CD4-positive, alpha-beta T cell (primary cell): ENCODE measurements at regions not wholly inside any gene's neighbourhood (a gene's known extent, or its start where the extent isn't known, plus 50 kb on each side); places are given as distances from the start of the nearest gene placed in this dataset.

Source experiments
- ATAC-seq: fragments of 200-7000 bp; cut with Tn5 transposase; one replicate; pipeline ENCODE4 v1.10.0; 2022; ENCODE audit warnings: mild to moderate bottlenecking; ENCODE audit not compliant: poor library complexity
- CTCF ChIA-PET: fragments of 350-600 bp; sonication (Branson Sonifier 250); formaldehyde crosslinking; loops from one replicate; lab custom pipeline; 2021; ENCODE audit warnings: antibody characterized with exemption, inconsistent platforms; lab: Charles Lee
- POLR2A ChIA-PET: fragments of 350-600 bp; sonication (Branson Sonifier 250); formaldehyde crosslinking; loops from one replicate; lab custom pipeline; 2021; ENCODE audit warnings: antibody characterized with exemption, inconsistent platforms; lab: Charles Lee
- DNase-seq, 14 experiments: peaks; one replicate each; pipeline ENCODE4 v3.0.0-alpha.2; 2013 to 2020; ENCODE audit warnings: mixed read lengths in 2 of 14
- H3K27ac ChIP-seq, 2 donors: one replicate each; pipeline versions ENCODE4 v1.5.1 to v1.7.0; 2013; ENCODE audit warnings: low read length in 2 of 2, low read depth in 1 of 2, mild to moderate bottlenecking in 1 of 2
- H3K27me3 ChIP-seq, 2 experiments: 1 replicate in 1 of 2; 2 replicates in 1 of 2; pipeline versions ENCODE4 v1.6.1 to v1.7.0; 2013; ENCODE audit warnings: low read length in 2 of 2, control low read depth in 1 of 2, mild to moderate bottlenecking in 1 of 2, moderate library complexity in 1 of 2; ENCODE audit not compliant: insufficient read depth in 2 of 2, control insufficient read depth in 1 of 2
- H3K36me3 ChIP-seq: one replicate; pipeline ENCODE4 v1.6.1; 2013; ENCODE audit warnings: low read length, control low read depth; ENCODE audit not compliant: insufficient read depth
- H3K4me1 ChIP-seq: one replicate; pipeline ENCODE4 v1.6.1; 2013; ENCODE audit warnings: low read length, control low read depth; ENCODE audit not compliant: insufficient read depth
- H3K4me3 ChIP-seq: one replicate; pipeline ENCODE4 v1.5.1; 2013; ENCODE audit warnings: mild to moderate bottlenecking, low read length, moderate library complexity
- H3K9me3 ChIP-seq, 2 experiments: 1 replicate in 1 of 2; 2 replicates in 1 of 2; pipeline versions ENCODE4 v1.6.1 to v1.7.0; 2013; ENCODE audit warnings: low read length in 2 of 2, mild to moderate bottlenecking in 2 of 2, control low read depth in 1 of 2, moderate library complexity in 1 of 2; ENCODE audit not compliant: control insufficient read depth in 1 of 2, insufficient read depth in 1 of 2
- H3K27ac Mint-ChIP-seq: one replicate; pipeline ENCODE4 v1.8.0; 2020; ENCODE audit warnings: mixed read lengths
- H3K27me3 Mint-ChIP-seq: one replicate; pipeline ENCODE4 v1.8.0; 2021; ENCODE audit warnings: mixed read lengths
- H3K36me3 Mint-ChIP-seq: one replicate; pipeline ENCODE4 v1.8.0; 2021; ENCODE audit warnings: low read depth, mixed read lengths
- H3K4me1 Mint-ChIP-seq: one replicate; pipeline ENCODE4 v1.8.0; 2021; ENCODE audit warnings: low read depth, mixed read lengths
- H3K4me3 Mint-ChIP-seq: one replicate; pipeline ENCODE4 v1.8.0; 2020; ENCODE audit warnings: mild to moderate bottlenecking, mixed read lengths
- H3K9me3 Mint-ChIP-seq: one replicate; pipeline ENCODE4 v1.8.0; 2020; ENCODE audit warnings: mixed read lengths
- intact Hi-C, 2 experiments: fragments of 100-400 bp; cut with DNase I in 1 of 2; cut with micrococcal nuclease in 1 of 2; formaldehyde crosslinking; loops; one replicate each; pipeline versions ENCODE4 v1.15.1 to v1.9.0; 2023 to 2025; cut with DNase I, micrococcal nuclease
- TF ChIP-seq, protein P1 (sequence below): fragments of 200-600 bp; IDR thresholded peaks from one replicate; pipeline ENCODE4 v1.8.0; 2022; ENCODE audit warnings: antibody characterized with exemption, mild to moderate bottlenecking

DNA sequence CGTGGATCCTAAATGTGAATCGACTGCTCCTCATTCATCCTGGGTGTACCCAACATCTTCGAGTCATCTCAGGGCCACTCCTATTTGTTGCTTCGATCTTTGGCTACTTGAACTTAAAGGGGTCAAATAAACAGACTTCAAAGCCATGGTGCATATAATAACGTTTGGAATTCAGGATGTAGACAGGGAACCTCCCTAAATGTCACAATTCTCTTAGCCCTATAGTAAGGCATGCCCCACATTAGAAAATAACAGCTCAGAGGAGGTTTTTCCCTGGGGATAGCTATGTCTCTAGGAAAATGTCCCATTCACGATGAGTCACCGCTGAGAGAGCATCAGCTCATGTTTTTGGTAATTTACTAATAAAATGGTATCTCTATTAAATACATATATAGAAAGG, 54.8 kb upstream of the BMP6 start:
- DNase-seq, result no peak
- no peak overlapping the region for H3K27ac Mint-ChIP-seq
- ATAC-seq, result no peak
- no peaks in the 10 kb centered on the region for H3K36me3 ChIP-seq
- POLR2A ChIA-PET, result no interaction called here
- H3K27me3 Mint-ChIP-seq, result peaks cover 26% of the 10 kb centered on the region
- no peaks in the 10 kb centered on the region for H3K36me3 Mint-ChIP-seq
- CTCF ChIA-PET, result no interaction called here
- H3K27me3 ChIP-seq, result peaks cover 3 to 5% of the 10 kb centered on the region in 2 experiments
- TF ChIP-seq, protein P1, sequence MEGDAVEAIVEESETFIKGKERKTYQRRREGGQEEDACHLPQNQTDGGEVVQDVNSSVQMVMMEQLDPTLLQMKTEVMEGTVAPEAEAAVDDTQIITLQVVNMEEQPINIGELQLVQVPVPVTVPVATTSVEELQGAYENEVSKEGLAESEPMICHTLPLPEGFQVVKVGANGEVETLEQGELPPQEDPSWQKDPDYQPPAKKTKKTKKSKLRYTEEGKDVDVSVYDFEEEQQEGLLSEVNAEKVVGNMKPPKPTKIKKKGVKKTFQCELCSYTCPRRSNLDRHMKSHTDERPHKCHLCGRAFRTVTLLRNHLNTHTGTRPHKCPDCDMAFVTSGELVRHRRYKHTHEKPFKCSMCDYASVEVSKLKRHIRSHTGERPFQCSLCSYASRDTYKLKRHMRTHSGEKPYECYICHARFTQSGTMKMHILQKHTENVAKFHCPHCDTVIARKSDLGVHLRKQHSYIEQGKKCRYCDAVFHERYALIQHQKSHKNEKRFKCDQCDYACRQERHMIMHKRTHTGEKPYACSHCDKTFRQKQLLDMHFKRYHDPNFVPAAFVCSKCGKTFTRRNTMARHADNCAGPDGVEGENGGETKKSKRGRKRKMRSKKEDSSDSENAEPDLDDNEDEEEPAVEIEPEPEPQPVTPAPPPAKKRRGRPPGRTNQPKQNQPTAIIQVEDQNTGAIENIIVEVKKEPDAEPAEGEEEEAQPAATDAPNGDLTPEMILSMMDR, result no peak
- no peaks in the 10 kb centered on the region for H3K4me1 ChIP-seq
- H3K4me3 ChIP-seq, result no peak overlapping the region
- H3K27ac ChIP-seq, result no peak overlapping the region
- H3K4me1 Mint-ChIP-seq, result no peaks in the 10 kb centered on the region
- no peak overlapping the region for H3K4me3 Mint-ChIP-seq
- no peaks in the 10 kb centered on the region for H3K9me3 ChIP-seq
- no peaks in the 10 kb centered on the region for H3K9me3 Mint-ChIP-seq
- intact Hi-C loops, result no loop called here

DNA sequence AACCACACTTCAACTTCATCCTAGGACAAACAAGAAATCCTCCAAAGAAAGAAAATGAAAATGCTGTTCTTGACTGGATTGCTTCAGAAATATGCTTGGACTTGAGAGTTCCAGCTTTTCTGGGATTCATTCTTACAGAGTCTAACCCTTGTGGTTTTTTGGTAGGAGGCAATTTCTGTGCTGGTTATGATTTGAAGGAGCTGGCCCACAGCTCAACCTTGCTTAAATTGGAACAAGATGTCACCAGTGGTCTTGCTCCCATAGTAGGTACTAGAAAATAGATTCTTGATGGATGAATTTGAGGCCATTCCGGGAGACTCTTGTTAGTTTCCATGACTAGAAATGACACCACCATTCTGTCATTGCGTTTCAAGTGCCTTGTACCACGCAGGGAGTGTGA, 54.3 kb upstream of the BMP6 start:
- Histone ChIP-seq H3K4me3 (no peak overlapping the region), H3K27ac (no peak overlapping the region), H3K36me3 (no peaks in the 10 kb centered on the region), H3K27me3 (peaks cover 3 to 5% of the 10 kb centered on the region in 2 experiments), H3K9me3 (no peaks in the 10 kb centered on the region), H3K4me1 (no peaks in the 10 kb centered on the region)
- H3K27ac Mint-ChIP-seq, result no peak overlapping the region
- peaks cover 26% of the 10 kb centered on the region for H3K27me3 Mint-ChIP-seq
- DNase-seq, result no peak
- intact Hi-C loops, result no loop called here
- ATAC-seq, result no peak
- ChIA-PET POLR2A (no interaction called here), CTCF (no interaction called here)
- no peak overlapping the region for H3K4me3 Mint-ChIP-seq
- H3K9me3 Mint-ChIP-seq, result no peaks in the 10 kb centered on the region
- H3K4me1 Mint-ChIP-seq, result no peaks in the 10 kb centered on the region
- H3K36me3 Mint-ChIP-seq, result no peaks in the 10 kb centered on the region
- TF ChIP-seq, protein P1, result no peak

DNA sequence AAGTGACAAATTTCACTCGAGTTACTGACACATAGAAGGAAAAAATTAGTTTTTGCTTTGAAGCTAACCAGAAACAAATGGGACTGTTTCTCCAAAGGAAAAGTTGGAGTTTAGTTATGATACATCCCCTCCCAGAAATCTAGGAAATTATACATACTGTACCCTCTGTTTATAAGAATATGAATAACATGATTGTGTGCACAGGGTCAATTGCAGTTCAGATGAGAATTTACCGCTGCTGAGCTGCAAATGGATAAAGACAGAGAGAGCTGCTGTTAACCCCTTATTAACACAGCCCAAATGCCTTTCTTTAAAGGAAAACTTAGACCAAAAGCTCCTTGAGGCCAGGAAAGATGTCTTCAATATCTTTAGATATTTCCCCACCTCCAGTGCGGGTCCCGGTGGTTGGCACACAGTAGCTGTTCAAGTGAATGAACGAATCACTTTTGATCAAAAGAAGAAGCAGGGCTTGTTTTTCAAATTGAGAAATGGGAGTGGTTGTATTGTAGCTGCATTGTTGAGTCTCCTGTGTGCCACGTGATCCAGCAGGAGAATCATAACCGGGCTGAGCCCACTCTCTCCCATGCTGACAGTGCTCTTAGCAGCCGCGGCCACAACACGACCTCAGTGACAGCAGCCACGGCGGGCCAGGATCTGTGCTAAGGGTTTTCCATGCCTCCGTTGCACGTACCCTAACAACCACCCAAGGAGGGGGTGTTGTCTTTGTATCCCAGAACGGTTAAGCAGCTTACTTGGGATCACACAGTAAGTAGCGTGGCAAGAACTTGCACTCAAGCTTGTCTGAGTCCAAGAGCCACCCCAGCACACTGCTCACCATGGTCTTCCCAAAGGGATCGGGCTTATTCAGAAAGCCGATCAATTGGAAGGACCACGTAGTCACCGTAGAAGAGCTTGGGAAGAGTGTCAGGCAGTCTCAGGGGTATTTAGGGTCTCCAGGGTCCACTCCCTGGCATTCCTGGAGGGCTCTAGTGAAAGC, 53.5 kb upstream of the BMP6 start:
- POLR2A ChIA-PET, result no interaction called here
- DNase-seq (no peak), ATAC-seq (no peak)
- CTCF ChIA-PET, result no interaction called here
- H3K27ac ChIP-seq, result no peak overlapping the region
- no peak overlapping the region for H3K4me3 Mint-ChIP-seq
- H3K9me3 Mint-ChIP-seq, result no peaks in the 10 kb centered on the region
- peaks cover 26% of the 10 kb centered on the region for H3K27me3 Mint-ChIP-seq
- no peaks in the 10 kb centered on the region for H3K4me1 Mint-ChIP-seq
- H3K36me3 Mint-ChIP-seq, result no peaks in the 10 kb centered on the region
- H3K36me3 ChIP-seq, result no peaks in the 10 kb centered on the region
- TF ChIP-seq, protein P1, result no peak
- H3K4me1 ChIP-seq, result no peaks in the 10 kb centered on the region
- no peak overlapping the region for H3K4me3 ChIP-seq
- intact Hi-C loops, result no loop called here
- H3K9me3 ChIP-seq, result no peaks in the 10 kb centered on the region
- H3K27ac Mint-ChIP-seq, result no peak overlapping the region
- peaks cover 3 to 5% of the 10 kb centered on the region in 2 experiments for H3K27me3 ChIP-seq
